HT1080 (cell line): ENCODE measurements at regions not wholly inside any gene's neighbourhood (a gene's known extent, or its start where the extent isn't known, plus 50 kb on each side); places are given as distances from the start of the nearest gene placed in this dataset.
"Not testable (repeated sequence)": the region's sequence is repeated elsewhere in the genome, so short reads cannot be mapped to it uniquely, and the experiment has no call there.

Experiments
- DNase-seq: peaks from one replicate; pipeline ENCODE4 v3.0.0-alpha.2; 2015; ENCODE audit warnings: low read depth

DNA sequence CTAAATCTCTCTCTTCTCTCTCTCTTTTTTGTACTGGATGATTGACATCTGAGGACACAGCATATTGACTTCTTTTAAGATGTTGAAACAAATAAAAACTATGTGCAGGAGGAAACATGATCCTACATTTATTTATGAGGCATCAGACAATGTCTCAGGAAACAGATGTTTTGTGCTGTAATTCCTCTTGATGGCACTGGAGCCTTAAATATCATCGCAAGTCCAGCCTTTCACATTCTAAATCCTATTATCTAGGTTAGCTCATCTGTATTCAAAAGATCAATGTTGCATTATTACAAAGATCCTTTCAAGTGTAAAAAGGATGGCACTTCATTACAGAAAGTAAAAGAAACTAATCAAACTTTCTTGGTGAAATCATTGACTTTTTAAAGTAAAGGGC is 63.9 kb downstream of the MAT2B start:
- peak; percentile 16 for DNase-seq

GRCh38 chr5:163571744-163572143 is 66.3 kb downstream of the MAT2B start:
- DNase-seq = peak; percentile 95

DNA sequence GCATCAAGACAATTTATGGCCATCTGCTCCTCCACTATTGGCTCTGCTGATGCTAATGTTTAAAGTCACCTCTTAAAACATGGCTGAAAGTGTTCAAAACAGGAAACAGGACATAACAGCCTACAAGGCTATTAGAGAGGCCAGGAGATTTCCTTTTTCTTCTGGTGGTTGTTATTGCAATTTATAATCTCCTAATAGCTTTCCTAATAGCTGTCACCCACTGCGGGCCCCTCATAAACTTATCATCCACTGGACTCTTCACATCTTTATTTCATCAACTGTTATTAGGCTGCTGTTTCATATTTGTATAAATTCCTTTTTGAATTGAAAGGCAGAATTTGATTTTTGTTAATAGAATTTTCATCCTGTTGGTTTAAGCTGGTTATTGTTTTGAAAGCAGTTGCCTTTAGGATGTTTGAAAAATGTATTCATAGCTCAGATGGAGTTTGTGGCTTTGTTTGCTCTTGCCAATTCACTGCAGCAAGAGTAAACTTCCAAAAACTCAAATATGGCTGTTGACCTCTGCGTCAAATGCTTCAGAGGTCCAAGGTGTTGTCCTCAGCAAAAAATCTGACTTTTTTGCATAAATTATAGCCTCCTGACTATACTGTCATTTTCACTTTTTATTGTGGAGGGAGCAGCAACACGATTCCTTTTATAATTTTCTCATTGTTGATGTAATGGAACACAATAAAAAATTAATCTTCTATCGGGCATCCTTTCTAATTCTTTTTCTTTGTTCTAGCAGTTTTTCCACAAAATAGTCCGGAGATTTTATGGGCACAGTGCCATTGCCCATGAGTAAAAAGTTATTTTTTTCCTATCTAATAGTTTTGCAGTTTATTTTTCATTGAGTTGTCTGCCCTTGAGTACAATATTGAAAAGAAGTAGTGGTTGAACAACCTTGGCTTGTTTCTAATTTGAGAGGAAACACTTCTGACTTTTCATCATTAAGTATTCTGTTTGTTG is 69.3 kb downstream of the MAT2B start:
- no peak for DNase-seq

- DNase-seq = no peak
These were observed 73.2 kb downstream of the MAT2B start for GRCh38 chr5:163578652-163579051.

- DNase-seq = no peak
These were observed 74.3 kb downstream of the MAT2B start for GRCh38 chr5:163579729-163580128.

GRCh38 chr5:163580516-163580915 is 75.1 kb downstream of the MAT2B start:
- no peak for DNase-seq

DNA sequence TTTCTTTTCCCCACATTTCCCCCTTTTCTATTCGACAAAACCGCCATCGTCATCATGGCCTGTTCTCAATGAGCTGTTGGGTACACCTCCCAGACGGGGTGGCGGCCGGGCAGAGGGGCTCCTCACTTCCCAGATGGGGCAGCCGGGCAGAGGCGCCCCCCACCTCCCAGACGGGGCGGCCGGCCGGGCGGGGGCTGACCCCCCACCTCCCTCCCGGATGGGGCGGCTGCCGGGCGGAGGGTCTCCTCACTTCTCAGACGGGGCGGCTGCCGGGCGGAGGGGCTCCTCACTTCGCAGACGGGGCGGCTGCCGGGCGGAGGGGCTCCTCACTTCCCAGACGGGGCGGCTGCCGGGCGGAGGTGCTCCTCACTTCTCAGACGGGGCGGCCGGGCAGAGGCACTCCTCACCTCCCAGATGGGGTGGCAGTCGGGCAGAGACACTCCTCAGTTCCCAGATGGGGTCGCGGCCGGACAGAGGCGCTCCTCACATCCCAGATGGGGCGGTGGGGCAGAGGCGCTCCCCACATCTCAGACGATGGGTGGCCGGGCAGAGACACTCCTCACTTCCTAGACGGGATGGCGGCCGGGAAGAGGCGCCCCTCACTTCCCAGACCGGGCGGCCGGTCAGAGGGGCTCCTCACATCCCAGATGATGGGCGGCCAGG is 78.2 kb downstream of the MAT2B start:
- DNase-seq = not testable (repeated sequence)

DNA sequence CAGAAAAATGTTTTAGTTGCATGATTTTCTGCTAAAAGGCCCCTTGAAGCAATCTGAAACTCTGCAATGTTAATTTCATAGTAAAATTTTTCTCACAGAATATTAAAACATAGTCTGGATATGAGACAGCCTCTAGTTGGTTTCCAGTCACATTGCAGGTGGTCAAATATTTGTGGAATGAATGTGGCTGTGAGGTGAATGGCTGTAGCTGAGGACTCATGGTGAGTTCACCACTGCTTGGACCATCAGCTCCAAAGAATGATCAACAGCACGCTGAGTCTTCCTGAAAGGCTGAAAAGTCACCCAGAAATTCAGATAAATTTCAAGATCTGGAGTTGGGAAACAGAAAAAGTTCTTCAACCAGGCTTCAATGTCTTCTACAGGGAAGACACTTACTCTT is 79.8 kb downstream of the MAT2B start:
- DNase-seq = peak; percentile 87

DNA sequence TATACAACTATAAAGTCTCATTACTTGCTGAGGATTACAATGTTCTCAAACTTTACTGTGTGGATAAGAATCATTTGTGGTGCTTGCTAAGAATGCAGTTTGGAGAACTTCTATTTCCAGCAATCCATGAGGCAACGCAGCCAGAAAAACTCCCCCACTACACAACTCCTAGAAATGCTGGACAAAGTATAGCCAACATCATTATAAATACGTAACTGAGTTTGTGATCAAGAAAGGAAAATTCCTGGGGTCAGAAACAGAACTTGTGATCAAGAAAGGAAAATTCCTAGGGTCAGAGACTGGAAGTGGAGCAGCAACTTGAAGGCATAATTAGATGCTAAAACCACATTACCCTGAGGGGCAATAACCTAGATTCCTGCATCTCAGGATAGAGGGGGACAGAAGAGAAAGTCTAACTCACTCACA is 81.1 kb downstream of the MAT2B start:
- no peak for DNase-seq

GRCh38 chr5:163594951-163595350 is 89.5 kb downstream of the MAT2B start:
- no peak for DNase-seq

DNA sequence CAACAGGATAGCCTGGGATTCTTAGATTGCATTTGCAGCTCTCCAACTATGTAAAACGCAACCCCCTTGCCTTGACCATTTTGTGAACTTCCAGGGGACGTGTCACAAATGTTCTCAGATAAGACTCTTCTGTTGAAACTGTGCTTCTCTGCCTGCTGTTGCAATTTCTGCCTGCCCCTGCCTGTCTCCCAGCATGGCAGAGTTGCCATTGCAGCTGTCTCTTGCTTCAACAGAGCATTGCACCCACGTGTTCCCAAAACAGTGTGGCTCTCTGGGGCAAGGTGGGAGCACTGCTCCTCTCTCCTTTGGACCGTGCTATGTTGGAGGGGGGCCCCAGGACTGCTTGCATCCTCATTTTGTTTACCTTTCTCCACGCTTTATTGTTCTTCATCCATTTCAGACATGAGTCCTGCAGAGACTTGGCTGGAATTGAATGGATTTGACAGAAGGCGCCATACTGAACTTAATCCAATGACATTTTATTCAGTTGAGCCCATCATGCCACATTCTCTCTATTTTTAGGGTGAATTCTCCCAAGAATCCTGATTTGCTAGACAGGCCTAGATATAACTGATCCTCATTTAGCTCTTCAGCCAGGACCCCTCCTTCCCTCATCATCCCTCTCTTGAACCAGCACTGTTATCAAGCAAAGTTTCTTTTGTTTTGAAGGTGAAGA is 90.7 kb downstream of the MAT2B start:
- no peak for DNase-seq

DNA sequence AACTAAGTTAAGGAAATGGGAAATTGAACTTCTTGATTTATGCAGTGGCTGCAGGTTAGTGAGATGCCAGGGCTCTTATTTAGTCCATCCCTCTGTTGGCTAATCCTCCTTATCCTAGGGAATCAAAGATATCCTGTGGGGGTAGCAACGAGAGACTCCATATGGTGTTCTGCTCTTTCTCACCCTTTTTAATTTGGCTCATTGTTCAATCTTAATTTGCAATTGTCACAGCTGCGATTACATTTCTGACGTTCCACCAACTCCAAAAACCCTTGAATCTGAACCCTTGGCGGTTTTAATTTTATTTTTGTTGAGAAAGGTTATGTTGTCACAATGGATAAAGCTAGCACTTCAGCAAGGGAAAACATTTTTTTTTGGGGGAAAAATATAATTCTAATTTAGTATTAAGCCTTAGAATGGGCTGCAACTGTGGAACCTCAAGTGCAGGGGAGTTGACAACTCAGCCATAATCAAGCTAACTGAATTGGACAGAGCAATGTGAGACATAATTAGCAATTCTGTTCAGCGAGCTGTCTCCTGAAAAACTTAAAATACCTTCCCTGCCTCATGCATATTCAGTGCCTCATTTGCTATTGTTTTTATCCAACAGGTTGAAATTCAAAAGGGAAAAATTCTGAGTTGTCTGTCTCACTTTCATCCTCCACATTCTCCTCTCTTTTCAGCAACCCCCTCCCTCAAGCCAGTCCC is 91.3 kb downstream of the MAT2B start:
- no peak for DNase-seq

- no peak for DNase-seq
These were observed 98.6 kb downstream of the MAT2B start for GRCh38 chr5:163604013-163604412.

DNA sequence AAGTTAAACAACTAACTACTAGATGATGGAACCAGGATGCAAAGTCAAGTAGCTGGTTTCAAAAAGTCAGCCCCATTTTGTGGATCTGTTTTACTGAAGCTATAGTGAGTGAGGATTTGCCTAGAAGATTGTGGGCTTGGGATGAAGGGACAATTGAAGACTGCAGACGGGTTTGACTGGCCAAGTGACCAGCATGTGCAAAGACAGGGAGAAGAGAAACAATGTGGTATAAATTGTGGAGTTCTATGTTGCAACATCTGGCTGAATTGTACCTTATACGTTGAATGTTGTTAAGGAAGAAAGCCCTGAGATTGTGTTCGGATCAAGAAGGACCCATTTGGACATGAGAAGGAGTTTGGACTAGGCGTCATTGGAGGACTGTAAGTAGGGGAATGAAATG is 101.8 kb downstream of the MAT2B start:
- DNase-seq = no peak

DNA sequence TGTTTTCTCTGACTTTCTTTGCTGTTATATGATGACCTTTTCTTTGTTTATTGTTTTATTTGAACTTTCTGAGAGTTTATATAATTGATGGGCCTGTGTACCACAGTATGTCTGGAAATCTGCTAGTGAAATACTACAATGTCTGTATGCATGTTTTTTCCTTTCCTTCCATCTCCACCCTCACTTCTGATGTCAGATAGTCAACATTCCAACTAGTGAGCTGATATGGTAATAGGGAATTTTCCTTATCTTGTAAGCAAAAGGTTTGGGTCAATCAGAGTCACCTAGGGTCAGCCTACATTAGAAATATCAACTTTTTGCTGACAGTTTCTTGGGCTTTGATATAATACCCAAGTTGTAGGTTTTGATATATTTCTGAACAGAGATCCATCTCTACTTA is 103.2 kb downstream of the MAT2B start:
- no peak for DNase-seq

- no peak for DNase-seq
These were observed 104.5 kb downstream of the MAT2B start for GRCh38 chr5:163609910-163610309.

DNA sequence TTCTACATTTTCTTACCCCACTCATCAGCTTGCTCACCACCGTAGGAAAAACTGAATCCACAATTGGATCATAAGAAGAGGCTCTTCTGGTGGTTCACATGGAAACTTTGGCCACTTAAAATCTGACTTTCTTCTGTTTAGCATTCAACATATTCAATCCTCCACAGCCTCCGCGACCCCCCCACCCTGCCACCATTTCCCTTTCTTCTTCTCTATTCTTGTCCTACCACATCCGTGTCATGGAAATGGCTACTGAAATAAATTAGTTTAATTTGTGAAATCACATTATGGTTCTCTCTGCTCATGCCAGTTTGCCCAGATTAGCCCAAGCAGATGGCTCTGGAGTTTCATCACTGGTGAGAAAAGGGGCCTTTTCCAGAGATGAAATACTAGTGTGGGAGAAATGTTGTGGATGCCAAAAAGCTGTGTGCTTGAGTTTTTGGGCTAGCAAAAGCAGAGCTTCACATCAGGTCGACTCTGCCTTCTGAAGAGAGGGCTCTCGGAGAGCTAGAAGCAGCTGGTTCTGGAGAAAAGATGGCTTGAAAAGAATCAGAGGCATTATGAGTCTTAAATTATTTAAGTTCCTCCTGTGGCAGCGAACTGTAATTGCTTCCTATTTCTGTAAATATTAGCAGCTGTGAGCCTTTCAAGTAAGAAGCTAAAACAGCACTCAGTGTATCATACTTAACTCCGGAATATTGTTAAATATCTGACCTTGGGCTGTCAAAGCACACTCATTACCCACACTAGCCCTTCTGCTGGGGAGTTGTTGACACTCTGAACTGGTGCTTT is 107.1 kb downstream of the MAT2B start:
- no peak for DNase-seq

- DNase-seq = no peak
These were observed 107.7 kb downstream of the MAT2B start for GRCh38 chr5:163613150-163613442.

- peak; percentile 10 for DNase-seq
These were observed 109.4 kb downstream of the MAT2B start for GRCh38 chr5:163614787-163615186.

- no peak for DNase-seq
These were observed 114.0 kb downstream of the MAT2B start for GRCh38 chr5:163619273-163619934.
